ENCODE measurements at regions not wholly inside any gene's neighbourhood (a gene's known extent, or its start where the extent isn't known, plus 50 kb on each side); places are given as distances from the start of the nearest gene placed in this dataset.

DNA sequence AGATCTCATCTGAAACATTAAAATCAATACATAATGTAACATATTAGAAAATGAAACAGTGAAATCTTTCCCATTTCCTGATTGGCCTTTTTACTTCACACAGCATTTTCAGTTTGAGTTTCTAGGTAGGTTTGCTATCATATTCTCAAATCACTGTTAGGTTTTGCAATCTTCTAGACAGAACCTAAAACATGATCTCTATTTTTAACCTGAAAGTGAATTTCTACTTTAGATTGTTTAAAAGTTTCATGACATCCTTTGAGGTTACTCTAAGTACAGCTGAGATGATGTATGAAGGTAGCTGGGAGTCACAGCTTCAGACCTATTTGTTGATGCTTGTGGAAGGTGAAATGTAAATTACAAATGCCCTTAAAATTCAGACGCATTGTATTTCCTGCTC lies 118.4 kb upstream of the GPR149 start:
- Histone ChIP-seq H3K27me3 (ENCODE audit: control insufficient read depth, insufficient read depth, low read length) (no peaks in the 10 kb centered on the region), H3K4me2 (ENCODE audit: low read length) (no peak overlapping the region), H3K4me1 (ENCODE audit: control insufficient read depth, insufficient read depth, low read length) (no peaks in the 10 kb centered on the region)

GRCh38 chr3:154542837-154543236 lies 112.8 kb upstream of the GPR149 start:
- H3K4me1 ChIP-seq (ENCODE audit: control insufficient read depth, insufficient read depth, low read length): peaks cover 4% of the 10 kb centered on the region
- H3K9me3 ChIP-seq (replicated peaks; ENCODE audit: low read length): no peaks in the 10 kb centered on the region
- no peaks in the 10 kb centered on the region for H3K36me3 ChIP-seq (ENCODE audit: insufficient read depth, low read length)
- no peak overlapping the region for H3K9ac ChIP-seq (ENCODE audit: low read depth, low read length)
- no peak overlapping the region for H3K4me2 ChIP-seq (ENCODE audit: low read length)
- H3K27me3 ChIP-seq (ENCODE audit: control insufficient read depth, insufficient read depth, low read length): no peaks in the 10 kb centered on the region
- H3K4me3 ChIP-seq (ENCODE audit: low read length): no peak overlapping the region

More for the DNA sequence above, 118.4 kb upstream of the GPR149 start:
- H3K9ac ChIP-seq (ENCODE audit: low read depth, low read length): no peak overlapping the region
- no peak overlapping the region for H3K4me3 ChIP-seq (ENCODE audit: low read length)
- H3K36me3 ChIP-seq (ENCODE audit: insufficient read depth, low read length): no peaks in the 10 kb centered on the region
- H3K9me3 ChIP-seq (replicated peaks; ENCODE audit: low read length): no peaks in the 10 kb centered on the region

- Histone ChIP-seq H3K9me3 (replicated peaks; ENCODE audit: low read length) (no peaks in the 10 kb centered on the region), H3K4me2 (ENCODE audit: low read length) (no peak overlapping the region), H3K4me1 (ENCODE audit: control insufficient read depth, insufficient read depth, low read length) (peaks cover 4% of the 10 kb centered on the region), H3K36me3 (ENCODE audit: insufficient read depth, low read length) (no peaks in the 10 kb centered on the region), H3K4me3 (ENCODE audit: low read length) (no peak overlapping the region), H3K27me3 (ENCODE audit: control insufficient read depth, insufficient read depth, low read length) (no peaks in the 10 kb centered on the region), H3K9ac (ENCODE audit: low read depth, low read length) (no peak overlapping the region)
Measured at GRCh38 chr3:154540950-154541604, 111.1 kb upstream of the GPR149 start.

DNA sequence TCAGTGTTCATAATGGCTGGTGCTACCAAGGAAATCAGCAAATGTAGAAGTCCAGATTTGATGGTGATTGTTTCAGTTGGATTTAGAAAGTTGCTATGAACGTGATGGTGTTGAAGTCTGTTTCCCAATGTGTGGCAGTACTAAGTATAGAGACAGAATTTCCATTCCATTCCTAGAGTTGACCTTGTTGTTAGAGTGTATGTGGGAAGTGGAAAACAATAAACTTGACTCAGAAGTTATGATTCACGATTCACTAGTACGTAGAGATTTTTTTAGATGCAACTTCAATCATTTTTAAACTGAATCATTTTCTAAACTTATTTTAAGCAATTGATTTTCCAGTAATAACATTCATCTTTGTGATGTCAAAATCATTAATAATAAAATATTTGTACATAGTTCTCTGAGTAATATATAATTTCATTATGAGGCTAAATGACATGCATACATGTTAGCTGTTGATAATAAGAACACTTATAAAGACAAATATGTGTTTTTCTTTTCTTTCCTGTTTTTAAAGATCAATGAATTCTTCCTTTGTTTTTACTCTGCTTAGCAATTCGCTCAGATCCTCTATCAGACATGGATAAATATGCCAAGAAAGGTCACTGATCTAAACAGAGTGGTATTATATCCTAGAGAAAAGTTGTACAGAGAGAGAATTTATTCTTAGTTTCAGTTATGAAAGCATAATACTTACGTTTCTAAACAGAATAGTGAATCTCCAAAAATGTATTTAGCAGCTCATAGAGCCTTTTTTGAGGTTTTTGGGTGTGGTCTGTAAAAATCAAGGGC lies 108.8 kb upstream of the GPR149 start:
- Histone ChIP-seq H3K36me3 (ENCODE audit: insufficient read depth, low read length) (no peaks in the 10 kb centered on the region), H3K4me2 (ENCODE audit: low read length) (no peak overlapping the region), H3K4me1 (ENCODE audit: control insufficient read depth, insufficient read depth, low read length) (peaks cover 4% of the 10 kb centered on the region), H3K9me3 (replicated peaks; ENCODE audit: low read length) (no peaks in the 10 kb centered on the region), H3K9ac (ENCODE audit: low read depth, low read length) (no peak overlapping the region), H3K4me3 (ENCODE audit: low read length) (no peak overlapping the region), H3K27me3 (ENCODE audit: control insufficient read depth, insufficient read depth, low read length) (no peaks in the 10 kb centered on the region)

DNA sequence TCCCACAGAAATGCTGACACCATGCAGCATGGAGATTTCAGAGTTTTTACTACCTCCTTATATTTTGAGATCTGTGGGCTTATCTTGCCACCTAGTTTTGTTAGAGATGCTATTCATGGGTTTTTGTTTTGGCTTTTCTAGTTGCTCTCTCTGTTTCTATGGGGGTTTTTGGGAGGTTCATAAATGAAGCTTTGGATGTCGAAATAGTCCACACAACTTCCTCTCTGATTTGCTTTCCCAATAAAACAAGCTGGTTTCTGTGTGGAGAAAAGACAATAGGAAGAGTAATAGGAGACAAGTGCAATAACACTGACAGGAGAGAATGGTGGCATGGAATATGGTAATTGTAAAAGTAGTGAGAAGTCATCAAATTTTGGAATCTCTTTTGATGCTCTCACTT lies 106.8 kb upstream of the GPR149 start:
- no peak overlapping the region for H3K4me2 ChIP-seq (ENCODE audit: low read length)
- H3K4me3 ChIP-seq (ENCODE audit: low read length): no peak overlapping the region
- no peaks in the 10 kb centered on the region for H3K27me3 ChIP-seq (ENCODE audit: control insufficient read depth, insufficient read depth, low read length)
- no peak overlapping the region for H3K9ac ChIP-seq (ENCODE audit: low read depth, low read length)
- no peaks in the 10 kb centered on the region for H3K36me3 ChIP-seq (ENCODE audit: insufficient read depth, low read length)
- peaks cover 4% of the 10 kb centered on the region for H3K4me1 ChIP-seq (ENCODE audit: control insufficient read depth, insufficient read depth, low read length)
- no peaks in the 10 kb centered on the region for H3K9me3 ChIP-seq (replicated peaks; ENCODE audit: low read length)

DNA sequence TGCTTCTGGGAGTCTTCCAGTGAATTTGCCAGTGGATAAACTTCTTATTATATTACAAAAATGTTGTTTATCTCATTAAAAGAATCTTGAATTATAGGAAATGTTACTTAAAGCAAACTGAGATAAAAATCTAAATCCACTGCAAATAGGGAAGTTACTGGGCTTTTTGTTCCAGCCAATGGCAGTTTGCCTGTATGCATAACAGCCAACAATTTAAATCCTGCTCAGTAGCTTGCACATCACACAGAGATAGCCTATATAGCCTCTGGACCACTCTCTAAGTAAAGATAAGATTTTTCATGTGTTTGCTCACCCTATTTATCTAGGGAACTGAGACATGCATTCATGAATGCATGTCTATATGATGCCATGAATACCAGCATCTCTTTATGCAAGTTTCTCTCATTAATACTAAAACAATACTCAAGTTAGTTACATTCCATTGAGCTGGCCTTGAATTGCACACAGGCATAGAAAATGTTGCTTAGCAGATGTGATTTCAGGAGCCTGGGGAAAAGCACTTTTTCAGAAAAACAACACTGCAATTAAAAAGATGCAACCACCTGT lies 92.1 kb upstream of the GPR149 start:
- Histone ChIP-seq H3K4me2 (ENCODE audit: low read length) (no peak overlapping the region), H3K27me3 (ENCODE audit: control insufficient read depth, insufficient read depth, low read length) (no peaks in the 10 kb centered on the region), H3K4me1 (ENCODE audit: control insufficient read depth, insufficient read depth, low read length) (no peaks in the 10 kb centered on the region), H3K9ac (ENCODE audit: low read depth, low read length) (no peak overlapping the region), H3K4me3 (ENCODE audit: low read length) (no peak overlapping the region), H3K9me3 (replicated peaks; ENCODE audit: low read length) (no peaks in the 10 kb centered on the region), H3K36me3 (ENCODE audit: insufficient read depth, low read length) (no peaks in the 10 kb centered on the region)

DNA sequence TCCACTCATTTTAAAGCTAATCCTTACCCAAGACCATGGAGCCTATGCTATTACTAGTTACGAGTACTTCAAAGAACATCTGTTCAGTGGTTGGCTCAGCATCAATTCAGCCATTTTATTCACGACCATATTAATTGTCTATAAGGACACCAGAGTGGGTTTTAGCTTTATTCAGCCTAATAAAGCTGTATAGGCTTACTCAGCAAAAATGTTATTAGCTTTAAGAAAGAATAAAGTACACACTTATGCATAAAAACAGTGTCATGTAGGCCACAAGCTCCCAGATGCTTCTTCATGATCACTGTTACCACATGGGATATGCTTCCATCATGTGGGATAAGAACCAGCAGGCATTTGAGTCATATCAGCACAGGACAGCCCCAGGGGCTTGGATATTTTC lies 87.4 kb upstream of the GPR149 start:
- Histone ChIP-seq H3K9ac (ENCODE audit: low read depth, low read length) (no peak overlapping the region), H3K36me3 (ENCODE audit: insufficient read depth, low read length) (no peaks in the 10 kb centered on the region), H3K9me3 (replicated peaks; ENCODE audit: low read length) (no peaks in the 10 kb centered on the region), H3K4me3 (ENCODE audit: low read length) (no peak overlapping the region), H3K4me2 (ENCODE audit: low read length) (no peak overlapping the region), H3K27me3 (ENCODE audit: control insufficient read depth, insufficient read depth, low read length) (no peaks in the 10 kb centered on the region), H3K4me1 (ENCODE audit: control insufficient read depth, insufficient read depth, low read length) (no peaks in the 10 kb centered on the region)

GRCh38 chr3:154515921-154516320 lies 85.9 kb upstream of the GPR149 start:
- Histone ChIP-seq H3K9ac (ENCODE audit: low read depth, low read length) (no peak overlapping the region), H3K4me1 (ENCODE audit: control insufficient read depth, insufficient read depth, low read length) (no peaks in the 10 kb centered on the region), H3K4me2 (ENCODE audit: low read length) (no peak overlapping the region), H3K36me3 (ENCODE audit: insufficient read depth, low read length) (no peaks in the 10 kb centered on the region), H3K27me3 (ENCODE audit: control insufficient read depth, insufficient read depth, low read length) (no peaks in the 10 kb centered on the region), H3K4me3 (ENCODE audit: low read length) (no peak overlapping the region), H3K9me3 (replicated peaks; ENCODE audit: low read length) (no peaks in the 10 kb centered on the region)

DNA sequence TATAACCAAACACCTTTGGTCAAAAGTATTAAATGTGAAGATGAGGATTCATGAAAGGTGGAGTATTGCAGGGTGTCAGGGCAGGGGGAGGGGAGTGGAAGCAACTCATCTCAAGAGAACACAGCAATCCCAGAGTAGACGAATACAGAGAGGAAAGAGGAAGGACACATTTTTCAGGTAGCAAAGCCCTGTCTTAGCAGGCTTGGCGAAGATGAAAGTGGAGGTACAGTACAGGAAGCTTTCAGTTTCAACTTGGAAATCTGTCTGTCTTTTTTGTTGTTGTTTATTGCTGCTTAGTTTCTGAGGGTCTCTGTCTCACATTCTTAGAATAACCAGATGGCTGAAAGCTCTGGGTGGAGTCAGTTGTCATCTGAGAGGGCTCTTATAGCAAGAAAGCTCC lies 80.8 kb upstream of the GPR149 start:
- no peaks in the 10 kb centered on the region for H3K27me3 ChIP-seq (ENCODE audit: control insufficient read depth, insufficient read depth, low read length)
- no peaks in the 10 kb centered on the region for H3K4me1 ChIP-seq (ENCODE audit: control insufficient read depth, insufficient read depth, low read length)
- no peaks in the 10 kb centered on the region for H3K9me3 ChIP-seq (replicated peaks; ENCODE audit: low read length)
- no peak overlapping the region for H3K4me3 ChIP-seq (ENCODE audit: low read length)
- no peak overlapping the region for H3K4me2 ChIP-seq (ENCODE audit: low read length)
- H3K36me3 ChIP-seq (ENCODE audit: insufficient read depth, low read length): no peaks in the 10 kb centered on the region
- no peak overlapping the region for H3K9ac ChIP-seq (ENCODE audit: low read depth, low read length)

DNA sequence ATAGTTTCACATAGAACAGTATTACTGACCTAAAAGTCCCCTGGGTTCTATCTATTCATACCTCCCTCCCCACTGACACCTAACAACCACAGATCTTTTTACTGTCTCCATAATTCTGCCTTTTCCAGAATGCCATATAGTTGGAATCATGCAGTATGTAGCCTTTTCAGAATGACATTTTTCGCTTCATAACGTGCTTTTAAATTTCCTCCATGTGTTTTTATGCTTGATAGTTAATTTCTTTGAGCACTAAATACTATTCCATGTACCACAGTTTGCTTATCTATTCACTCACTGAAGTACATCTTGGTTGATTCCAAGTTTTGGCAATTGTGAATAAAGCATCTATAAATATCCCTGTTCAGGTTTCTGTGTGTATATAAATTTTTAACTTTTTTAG lies 77.7 kb upstream of the GPR149 start:
- no peak overlapping the region for H3K4me3 ChIP-seq (ENCODE audit: low read length)
- H3K9me3 ChIP-seq (replicated peaks; ENCODE audit: low read length): no peaks in the 10 kb centered on the region
- H3K9ac ChIP-seq (ENCODE audit: low read depth, low read length): no peak overlapping the region
- H3K27me3 ChIP-seq (ENCODE audit: control insufficient read depth, insufficient read depth, low read length): no peaks in the 10 kb centered on the region
- H3K36me3 ChIP-seq (ENCODE audit: insufficient read depth, low read length): no peaks in the 10 kb centered on the region
- H3K4me2 ChIP-seq (ENCODE audit: low read length): no peak overlapping the region
- no peaks in the 10 kb centered on the region for H3K4me1 ChIP-seq (ENCODE audit: control insufficient read depth, insufficient read depth, low read length)

DNA sequence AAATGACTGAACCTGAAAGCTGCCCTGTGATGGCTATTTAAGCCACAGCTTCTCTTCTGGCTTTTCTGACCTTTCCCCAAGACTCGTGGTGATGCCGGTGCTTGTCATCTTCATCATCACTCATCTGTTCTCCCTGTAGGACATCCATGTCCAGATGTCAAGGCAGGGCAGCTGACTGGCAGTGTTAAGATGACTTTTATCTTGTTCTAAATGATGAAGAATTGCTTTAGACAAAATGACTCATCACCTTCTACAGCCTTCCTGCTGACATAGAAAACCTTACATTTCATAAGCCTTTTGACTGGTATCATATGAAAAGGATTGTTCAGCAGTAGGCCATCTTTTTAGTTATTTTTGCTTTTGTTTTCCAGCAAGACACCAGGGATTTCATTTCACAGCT lies 67.0 kb upstream of the GPR149 start:
- H3K27me3 ChIP-seq (ENCODE audit: control insufficient read depth, insufficient read depth, low read length): no peaks in the 10 kb centered on the region
- H3K4me1 ChIP-seq (ENCODE audit: control insufficient read depth, insufficient read depth, low read length): no peaks in the 10 kb centered on the region
- no peaks in the 10 kb centered on the region for H3K9me3 ChIP-seq (replicated peaks; ENCODE audit: low read length)
- H3K9ac ChIP-seq (ENCODE audit: low read depth, low read length): no peak overlapping the region
- no peak overlapping the region for H3K4me3 ChIP-seq (ENCODE audit: low read length)
- no peaks in the 10 kb centered on the region for H3K36me3 ChIP-seq (ENCODE audit: insufficient read depth, low read length)
- H3K4me2 ChIP-seq (ENCODE audit: low read length): no peak overlapping the region

GRCh38 chr3:154496540-154496939 lies 66.5 kb upstream of the GPR149 start:
- H3K4me1 ChIP-seq (ENCODE audit: control insufficient read depth, insufficient read depth, low read length): no peaks in the 10 kb centered on the region
- H3K9ac ChIP-seq (ENCODE audit: low read depth, low read length): no peak overlapping the region
- no peak overlapping the region for H3K4me2 ChIP-seq (ENCODE audit: low read length)
- no peaks in the 10 kb centered on the region for H3K27me3 ChIP-seq (ENCODE audit: control insufficient read depth, insufficient read depth, low read length)
- no peaks in the 10 kb centered on the region for H3K9me3 ChIP-seq (replicated peaks; ENCODE audit: low read length)
- no peaks in the 10 kb centered on the region for H3K36me3 ChIP-seq (ENCODE audit: insufficient read depth, low read length)
- H3K4me3 ChIP-seq (ENCODE audit: low read length): no peak overlapping the region
